ENCODE measurements at regions not wholly inside any gene's neighbourhood (a gene's known extent, or its start where the extent isn't known, plus 50 kb on each side); places are given as distances from the start of the nearest gene placed in this dataset.

GRCh38 chr19:29418201-29418600 is 107.6 kb upstream of the VSTM2B start:
- Histone ChIP-seq H3K9ac (ENCODE audit: low read depth, low read length) (no peak overlapping the region), H3K4me1 (ENCODE audit: insufficient read depth, low read length) (no peaks in the 10 kb centered on the region), H3K36me3 (ENCODE audit: insufficient read depth, low read length) (no peaks in the 10 kb centered on the region), H3K9me3 (ENCODE audit: insufficient read depth, low read depth, low read length) (no peaks in the 10 kb centered on the region), H3K27ac (ENCODE audit: low read depth, low read length) (no peak overlapping the region), H3K4me3 (ENCODE audit: low read length) (no peak overlapping the region), H3K27me3 (ENCODE audit: insufficient read depth, low read length) (no peaks in the 10 kb centered on the region)
- 81% methylated on average over 13 of the region's 13 CpGs for WGBS

- no peak overlapping the region for H3K4me3 ChIP-seq (ENCODE audit: low read length)
- H3K27me3 ChIP-seq (ENCODE audit: insufficient read depth, low read length), result no peaks in the 10 kb centered on the region
- H3K9me3 ChIP-seq (ENCODE audit: insufficient read depth, low read depth, low read length), result no peaks in the 10 kb centered on the region
- H3K36me3 ChIP-seq (ENCODE audit: insufficient read depth, low read length), result no peaks in the 10 kb centered on the region
- no peaks in the 10 kb centered on the region for H3K4me1 ChIP-seq (ENCODE audit: insufficient read depth, low read length)
- 95% methylated on average over 5 of the region's 5 CpGs for WGBS
- H3K27ac ChIP-seq (ENCODE audit: low read depth, low read length), result no peak overlapping the region
- no peak overlapping the region for H3K9ac ChIP-seq (ENCODE audit: low read depth, low read length)
These were observed 105.7 kb upstream of the VSTM2B start for GRCh38 chr19:29420065-29420464.

- no peaks in the 10 kb centered on the region for H3K9me3 ChIP-seq (ENCODE audit: insufficient read depth, low read depth, low read length)
- H3K4me1 ChIP-seq (ENCODE audit: insufficient read depth, low read length), result no peaks in the 10 kb centered on the region
- H3K27me3 ChIP-seq (ENCODE audit: insufficient read depth, low read length), result no peaks in the 10 kb centered on the region
- WGBS, result 93% methylated on average over 22 of the region's 22 CpGs
- H3K9ac ChIP-seq (ENCODE audit: low read depth, low read length), result no peak overlapping the region
- H3K4me3 ChIP-seq (ENCODE audit: low read length), result no peak overlapping the region
- H3K27ac ChIP-seq (ENCODE audit: low read depth, low read length), result no peak overlapping the region
- no peaks in the 10 kb centered on the region for H3K36me3 ChIP-seq (ENCODE audit: insufficient read depth, low read length)
These were observed 105.2 kb upstream of the VSTM2B start for GRCh38 chr19:29420482-29421195.

GRCh38 chr19:29421196-29421545 is 104.6 kb upstream of the VSTM2B start:
- no peak overlapping the region for H3K27ac ChIP-seq (ENCODE audit: low read depth, low read length)
- no peak overlapping the region for H3K4me3 ChIP-seq (ENCODE audit: low read length)
- H3K36me3 ChIP-seq (ENCODE audit: insufficient read depth, low read length), result no peaks in the 10 kb centered on the region
- no peaks in the 10 kb centered on the region for H3K27me3 ChIP-seq (ENCODE audit: insufficient read depth, low read length)
- 87% methylated on average over 11 of the region's 11 CpGs for WGBS
- H3K9ac ChIP-seq (ENCODE audit: low read depth, low read length), result no peak overlapping the region
- H3K9me3 ChIP-seq (ENCODE audit: insufficient read depth, low read depth, low read length), result no peaks in the 10 kb centered on the region
- H3K4me1 ChIP-seq (ENCODE audit: insufficient read depth, low read length), result no peaks in the 10 kb centered on the region

GRCh38 chr19:29422047-29422446 is 103.7 kb upstream of the VSTM2B start:
- WGBS, result 84% methylated on average over 7 of the region's 7 CpGs

GRCh38 chr19:29422486-29423085 is 103.2 kb upstream of the VSTM2B start:
- H3K9me3 ChIP-seq (ENCODE audit: insufficient read depth, low read depth, low read length), result peaks cover 10% of the 10 kb centered on the region
- H3K4me3 ChIP-seq (ENCODE audit: low read length), result no peak overlapping the region
- H3K4me1 ChIP-seq (ENCODE audit: insufficient read depth, low read length), result no peaks in the 10 kb centered on the region
- no peaks in the 10 kb centered on the region for H3K27me3 ChIP-seq (ENCODE audit: insufficient read depth, low read length)
- WGBS, result 95% methylated on average over 5 of the region's 5 CpGs
- H3K36me3 ChIP-seq (ENCODE audit: insufficient read depth, low read length), result no peaks in the 10 kb centered on the region
- no peak overlapping the region for H3K27ac ChIP-seq (ENCODE audit: low read depth, low read length)
- no peak overlapping the region for H3K9ac ChIP-seq (ENCODE audit: low read depth, low read length)

More at GRCh38 chr19:29422047-29422446, 103.7 kb upstream of the VSTM2B start:
- Histone ChIP-seq H3K9me3 (ENCODE audit: insufficient read depth, low read depth, low read length) (peaks cover 8% of the 10 kb centered on the region), H3K36me3 (ENCODE audit: insufficient read depth, low read length) (no peaks in the 10 kb centered on the region), H3K27ac (ENCODE audit: low read depth, low read length) (no peak overlapping the region), H3K27me3 (ENCODE audit: insufficient read depth, low read length) (no peaks in the 10 kb centered on the region), H3K4me1 (ENCODE audit: insufficient read depth, low read length) (no peaks in the 10 kb centered on the region), H3K9ac (ENCODE audit: low read depth, low read length) (no peak overlapping the region), H3K4me3 (ENCODE audit: low read length) (no peak overlapping the region)

GRCh38 chr19:29428071-29428470 is 97.7 kb upstream of the VSTM2B start:
- Histone ChIP-seq H3K9ac (ENCODE audit: low read depth, low read length) (no peak overlapping the region), H3K27me3 (ENCODE audit: insufficient read depth, low read length) (no peaks in the 10 kb centered on the region), H3K9me3 (ENCODE audit: insufficient read depth, low read depth, low read length) (peaks cover 10% of the 10 kb centered on the region), H3K36me3 (ENCODE audit: insufficient read depth, low read length) (no peaks in the 10 kb centered on the region), H3K27ac (ENCODE audit: low read depth, low read length) (no peak overlapping the region), H3K4me1 (ENCODE audit: insufficient read depth, low read length) (no peaks in the 10 kb centered on the region), H3K4me3 (ENCODE audit: low read length) (no peak overlapping the region)
- WGBS, result 76% methylated on average over 7 of the region's 7 CpGs

GRCh38 chr19:29429021-29429420 is 96.8 kb upstream of the VSTM2B start:
- H3K36me3 ChIP-seq (ENCODE audit: insufficient read depth, low read length), result no peaks in the 10 kb centered on the region
- WGBS, result 84% methylated on average over 9 of the region's 9 CpGs

GRCh38 chr19:29429581-29429980 is 96.2 kb upstream of the VSTM2B start:
- no peak overlapping the region for H3K4me3 ChIP-seq (ENCODE audit: low read length)
- 84% methylated on average over 15 of the region's 15 CpGs for WGBS
- no peaks in the 10 kb centered on the region for H3K27me3 ChIP-seq (ENCODE audit: insufficient read depth, low read length)
- no peak overlapping the region for H3K9ac ChIP-seq (ENCODE audit: low read depth, low read length)
- H3K36me3 ChIP-seq (ENCODE audit: insufficient read depth, low read length), result no peaks in the 10 kb centered on the region
- H3K9me3 ChIP-seq (ENCODE audit: insufficient read depth, low read depth, low read length), result peaks cover 10% of the 10 kb centered on the region
- no peak overlapping the region for H3K27ac ChIP-seq (ENCODE audit: low read depth, low read length)
- H3K4me1 ChIP-seq (ENCODE audit: insufficient read depth, low read length), result no peaks in the 10 kb centered on the region

More at GRCh38 chr19:29429021-29429420, 96.8 kb upstream of the VSTM2B start:
- no peaks in the 10 kb centered on the region for H3K27me3 ChIP-seq (ENCODE audit: insufficient read depth, low read length)
- H3K9me3 ChIP-seq (ENCODE audit: insufficient read depth, low read depth, low read length), result peaks cover 10% of the 10 kb centered on the region
- no peak overlapping the region for H3K4me3 ChIP-seq (ENCODE audit: low read length)
- no peak overlapping the region for H3K27ac ChIP-seq (ENCODE audit: low read depth, low read length)
- no peaks in the 10 kb centered on the region for H3K4me1 ChIP-seq (ENCODE audit: insufficient read depth, low read length)
- no peak overlapping the region for H3K9ac ChIP-seq (ENCODE audit: low read depth, low read length)

- Histone ChIP-seq H3K9ac (ENCODE audit: low read depth, low read length) (no peak overlapping the region), H3K27ac (ENCODE audit: low read depth, low read length) (no peak overlapping the region), H3K36me3 (ENCODE audit: insufficient read depth, low read length) (no peaks in the 10 kb centered on the region), H3K4me1 (ENCODE audit: insufficient read depth, low read length) (no peaks in the 10 kb centered on the region), H3K4me3 (ENCODE audit: low read length) (no peak overlapping the region), H3K27me3 (ENCODE audit: insufficient read depth, low read length) (no peaks in the 10 kb centered on the region), H3K9me3 (ENCODE audit: insufficient read depth, low read depth, low read length) (peaks cover 10% of the 10 kb centered on the region)
- 78% methylated on average over 7 of the region's 7 CpGs for WGBS
These were observed 94.5 kb upstream of the VSTM2B start for GRCh38 chr19:29431332-29431731.

- Histone ChIP-seq H3K27me3 (ENCODE audit: insufficient read depth, low read length) (no peaks in the 10 kb centered on the region), H3K4me3 (ENCODE audit: low read length) (no peak overlapping the region), H3K36me3 (ENCODE audit: insufficient read depth, low read length) (no peaks in the 10 kb centered on the region), H3K9ac (ENCODE audit: low read depth, low read length) (no peak overlapping the region), H3K4me1 (ENCODE audit: insufficient read depth, low read length) (no peaks in the 10 kb centered on the region), H3K9me3 (ENCODE audit: insufficient read depth, low read depth, low read length) (no peaks in the 10 kb centered on the region), H3K27ac (ENCODE audit: low read depth, low read length) (no peak overlapping the region)
- WGBS, result 81% methylated on average over 5 of the region's 5 CpGs
These were observed 93.1 kb upstream of the VSTM2B start for GRCh38 chr19:29432677-29433076.
